ENCODE measurements at regions not wholly inside any gene's neighbourhood (a gene's known extent, or its start where the extent isn't known, plus 50 kb on each side); places are given as distances from the start of the nearest gene placed in this dataset.

- H3K27ac ChIP-seq = no peak overlapping the region
- TF ChIP-seq CTCF (IDR thresholded peaks at IDR 0.05) (no peak), ZFX (IDR thresholded peaks at IDR 0.05; ENCODE audit: borderline replicate concordance) (no peak)
Observed at GRCh38 chr1:239268941-239269340, 117.4 kb upstream of the CHRM3 start.

- TF ChIP-seq ZFX (IDR thresholded peaks at IDR 0.05; ENCODE audit: borderline replicate concordance) (no peak), CTCF (IDR thresholded peaks at IDR 0.05) (no peak)
- H3K27ac ChIP-seq = no peak overlapping the region
Observed at GRCh38 chr1:239268007-239268406, 118.4 kb upstream of the CHRM3 start.

- H3K27ac ChIP-seq = no peak overlapping the region
- no peak for TF ChIP-seq CTCF (IDR thresholded peaks at IDR 0.05)
- no peak for TF ChIP-seq ZFX (IDR thresholded peaks at IDR 0.05; ENCODE audit: borderline replicate concordance)
Observed at GRCh38 chr1:239263801-239264200, 122.6 kb upstream of the CHRM3 start.

- TF ChIP-seq CTCF (IDR thresholded peaks at IDR 0.05) = no peak
- TF ChIP-seq ZFX (IDR thresholded peaks at IDR 0.05; ENCODE audit: borderline replicate concordance) = no peak
Observed at GRCh38 chr1:239262538-239262937, 123.8 kb upstream of the CHRM3 start.

GRCh38 chr1:239261521-239261920 is 124.8 kb upstream of the CHRM3 start:
- no peak overlapping the region for H3K27ac ChIP-seq
- TF ChIP-seq CTCF (IDR thresholded peaks at IDR 0.05) = no peak
- TF ChIP-seq ZFX (IDR thresholded peaks at IDR 0.05; ENCODE audit: borderline replicate concordance) = no peak

More at GRCh38 chr1:239262538-239262937, 123.8 kb upstream of the CHRM3 start:
- no peak overlapping the region for H3K27ac ChIP-seq

- TF ChIP-seq ZFX (IDR thresholded peaks at IDR 0.05; ENCODE audit: borderline replicate concordance) (no peak), CTCF (IDR thresholded peaks at IDR 0.05) (no peak)
- no peak overlapping the region for H3K27ac ChIP-seq
Observed at GRCh38 chr1:239260842-239261241, 125.5 kb upstream of the CHRM3 start.

GRCh38 chr1:239255628-239256160 is 130.7 kb upstream of the CHRM3 start:
- H3K27ac ChIP-seq = no peak overlapping the region
- TF ChIP-seq ZFX (IDR thresholded peaks at IDR 0.05; ENCODE audit: borderline replicate concordance) (no peak), CTCF (IDR thresholded peaks at IDR 0.05) (no peak)

Data from 22Rv1 (cell line).